ENCODE measurements at regions not wholly inside any gene's neighbourhood (a gene's known extent, or its start where the extent isn't known, plus 50 kb on each side); places are given as distances from the start of the nearest gene placed in this dataset.
"Not testable (repeated sequence)": the region's sequence is repeated elsewhere in the genome, so short reads cannot be mapped to it uniquely, and the experiment has no call there.

- H3K4me1 ChIP-seq; H3K36me3 ChIP-seq; H3K4me3 ChIP-seq; intact Hi-C loops (cut with DNase I; ENCODE audit: low total_unique reads); in situ Hi-C loops (cut with MboI; ENCODE audit: low pct_ligation_motif_present in 1 of 4, low pct_unique_long_range_greater_than_20kb in 1 of 4, low sequenced_read_pairs in 3 of 4); H3K9me3 ChIP-seq; DNase-seq; H3K27ac ChIP-seq; H3K27me3 ChIP-seq: not testable (repeated sequence)
- WGBS, 2 donors (ENCODE audit: low coverage in 1 of 2), result 70 to 84% methylated on average over 2 to 6 of the region's 10 CpGs
Observed at GRCh38 chr16:32861476-32862201, 185.7 kb upstream of the TP53TG3 start.

GRCh38 chr16:32847379-32847778 lies 171.4 kb upstream of the TP53TG3 start:
- H3K9me3 ChIP-seq; H3K27me3 ChIP-seq; H3K4me3 ChIP-seq; H3K36me3 ChIP-seq; in situ Hi-C loops (cut with MboI; ENCODE audit: low pct_ligation_motif_present in 1 of 4, low pct_unique_long_range_greater_than_20kb in 1 of 4, low sequenced_read_pairs in 3 of 4); H3K27ac ChIP-seq; intact Hi-C loops (cut with DNase I; ENCODE audit: low total_unique reads); DNase-seq; H3K4me1 ChIP-seq: not testable (repeated sequence)
- WGBS, 2 donors (ENCODE audit: low coverage in 1 of 2), result 68% methylated on average over 3 of the region's 4 CpGs; no CpG with 5 or more reads in 1 of the 2 donors

- DNase-seq; intact Hi-C loops (cut with DNase I; ENCODE audit: low total_unique reads); in situ Hi-C loops (cut with MboI; ENCODE audit: low pct_ligation_motif_present in 1 of 4, low pct_unique_long_range_greater_than_20kb in 1 of 4, low sequenced_read_pairs in 3 of 4); H3K36me3 ChIP-seq; H3K27me3 ChIP-seq; H3K4me1 ChIP-seq; H3K9me3 ChIP-seq; H3K4me3 ChIP-seq; H3K27ac ChIP-seq: not testable (repeated sequence)
- 83% methylated on average over 9 of the region's 17 CpGs; no CpG with 5 or more reads in 1 of the 2 donors for WGBS, 2 donors (ENCODE audit: low coverage in 1 of 2)
Observed at GRCh38 chr16:32845572-32845971, 169.6 kb upstream of the TP53TG3 start.

GRCh38 chr16:32842844-32843243 lies 166.9 kb upstream of the TP53TG3 start:
- 39 to 64% methylated on average over 1 of the region's 1 CpG for WGBS, 2 donors (ENCODE audit: low coverage in 1 of 2)
- H3K4me1 ChIP-seq; H3K36me3 ChIP-seq; intact Hi-C loops (cut with DNase I; ENCODE audit: low total_unique reads); H3K4me3 ChIP-seq; H3K27ac ChIP-seq; H3K9me3 ChIP-seq; in situ Hi-C loops (cut with MboI; ENCODE audit: low pct_ligation_motif_present in 1 of 4, low pct_unique_long_range_greater_than_20kb in 1 of 4, low sequenced_read_pairs in 3 of 4); DNase-seq; H3K27me3 ChIP-seq: not testable (repeated sequence)

- H3K4me1 ChIP-seq; intact Hi-C loops (cut with DNase I; ENCODE audit: low total_unique reads); in situ Hi-C loops (cut with MboI; ENCODE audit: low pct_ligation_motif_present in 1 of 4, low pct_unique_long_range_greater_than_20kb in 1 of 4, low sequenced_read_pairs in 3 of 4); H3K27me3 ChIP-seq; H3K27ac ChIP-seq; H3K4me3 ChIP-seq; DNase-seq; H3K36me3 ChIP-seq; H3K9me3 ChIP-seq: not testable (repeated sequence)
- WGBS, 2 donors (ENCODE audit: low coverage in 1 of 2), result 76 to 81% methylated on average over 3 of the region's 3 CpGs
Observed at GRCh38 chr16:32807280-32807679, 131.3 kb upstream of the TP53TG3 start.

- H3K4me3 ChIP-seq; H3K4me1 ChIP-seq; in situ Hi-C loops (cut with MboI; ENCODE audit: low pct_ligation_motif_present in 1 of 4, low pct_unique_long_range_greater_than_20kb in 1 of 4, low sequenced_read_pairs in 3 of 4); H3K36me3 ChIP-seq; H3K9me3 ChIP-seq; H3K27me3 ChIP-seq; DNase-seq; intact Hi-C loops (cut with DNase I; ENCODE audit: low total_unique reads); H3K27ac ChIP-seq: not testable (repeated sequence)
- WGBS, 2 donors (ENCODE audit: low coverage in 1 of 2), result 80% methylated on average over 1 of the region's 2 CpGs; no CpG with 5 or more reads in 1 of the 2 donors
Observed at GRCh38 chr16:32805639-32806038, 129.7 kb upstream of the TP53TG3 start.

Small RNA genes in the stretch of these regions (small RNA-seq; reads per million reads assigned to genes)
- gene AC137761.2, result 0 reads per million in 4 donors
- gene AC142086.2, result 0 reads per million in 4 donors

Measured in transverse colon (tissue), 4 donors.